ENCODE measurements at regions not wholly inside any gene's neighbourhood (a gene's known extent, or its start where the extent isn't known, plus 50 kb on each side); places are given as distances from the start of the nearest gene placed in this dataset.

GRCh38 chr7:35384761-35385700, 131.1 kb upstream of the TBX20 start:
- DNase-seq, result no peak

- DNase-seq, result no peak
Observed at GRCh38 chr7:35380739-35381224, 126.9 kb upstream of the TBX20 start.

GRCh38 chr7:35379481-35379880, 125.6 kb upstream of the TBX20 start:
- no peak for DNase-seq

GRCh38 chr7:35375516-35375915, 121.6 kb upstream of the TBX20 start:
- no peak for DNase-seq

GRCh38 chr7:35374858-35375257, 121.0 kb upstream of the TBX20 start:
- DNase-seq, result no peak

- DNase-seq, result no peak
Observed at GRCh38 chr7:35371221-35371620, 117.3 kb upstream of the TBX20 start.

GRCh38 chr7:35370687-35371086, 116.8 kb upstream of the TBX20 start:
- DNase-seq, result no peak

GRCh38 chr7:35366167-35367155, 112.6 kb upstream of the TBX20 start:
- DNase-seq, result no peak

- no peak for DNase-seq
Observed at GRCh38 chr7:35365523-35365922, 111.6 kb upstream of the TBX20 start.

- DNase-seq, result no peak
Observed at GRCh38 chr7:35362341-35362740, 108.4 kb upstream of the TBX20 start.

- no peak for DNase-seq
Observed at GRCh38 chr7:35359423-35359822, 105.5 kb upstream of the TBX20 start.

GRCh38 chr7:35356495-35356894, 102.6 kb upstream of the TBX20 start:
- no peak for DNase-seq

- DNase-seq, result no peak
Observed at GRCh38 chr7:35355911-35356310, 102.0 kb upstream of the TBX20 start.

GRCh38 chr7:35355199-35355598, 101.3 kb upstream of the TBX20 start:
- no peak for DNase-seq

GRCh38 chr7:35353481-35353880, 99.6 kb upstream of the TBX20 start:
- no peak for DNase-seq

GRCh38 chr7:35351466-35351865, 97.6 kb upstream of the TBX20 start:
- no peak for DNase-seq

- no peak for DNase-seq
Observed at GRCh38 chr7:35348611-35349400, 94.9 kb upstream of the TBX20 start.

GRCh38 chr7:35342786-35343185, 88.9 kb upstream of the TBX20 start:
- DNase-seq, result no peak

GRCh38 chr7:35339811-35340210, 85.9 kb upstream of the TBX20 start:
- no peak for DNase-seq

- no peak for DNase-seq
Observed at GRCh38 chr7:35336444-35336843, 82.5 kb upstream of the TBX20 start.

GRCh38 chr7:35334506-35334905, 80.6 kb upstream of the TBX20 start:
- DNase-seq, result no peak

- no peak for DNase-seq
Observed at GRCh38 chr7:35333265-35333664, 79.4 kb upstream of the TBX20 start.

All from CD4-positive, alpha-beta T cell treated with Interleukin-6 for 4 hours (primary cell).